ENCODE measurements at regions not wholly inside any gene's neighbourhood (a gene's known extent, or its start where the extent isn't known, plus 50 kb on each side); places are given as distances from the start of the nearest gene placed in this dataset.
A peak's percentile ranks its signal among the peaks of the same experiment; 100 is the strongest.
"Not testable (repeated sequence)": the region's sequence is repeated elsewhere in the genome, so short reads cannot be mapped to it uniquely, and the experiment has no call there.

DNA sequence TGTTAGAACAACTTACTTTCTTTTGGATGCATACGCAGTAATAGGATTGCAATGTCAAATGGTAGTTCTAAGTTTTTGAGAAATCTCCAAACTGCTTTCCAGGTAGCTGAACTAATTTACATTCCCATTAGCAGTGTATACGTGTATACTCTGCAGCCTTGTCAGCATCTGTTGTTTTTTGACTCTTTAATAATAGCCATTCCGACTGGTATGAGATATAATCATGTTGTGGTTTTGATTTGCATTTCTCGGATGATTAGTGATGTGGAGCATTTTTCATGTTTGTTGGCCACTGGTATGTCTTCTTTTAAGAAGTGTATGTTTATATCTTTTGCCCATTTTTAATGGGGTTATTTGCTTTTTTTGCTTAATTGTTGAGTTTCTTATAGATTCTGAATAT is 76.9 kb upstream of the HNRNPA1L2 start:
- not testable (repeated sequence) for DNase-seq

DNA sequence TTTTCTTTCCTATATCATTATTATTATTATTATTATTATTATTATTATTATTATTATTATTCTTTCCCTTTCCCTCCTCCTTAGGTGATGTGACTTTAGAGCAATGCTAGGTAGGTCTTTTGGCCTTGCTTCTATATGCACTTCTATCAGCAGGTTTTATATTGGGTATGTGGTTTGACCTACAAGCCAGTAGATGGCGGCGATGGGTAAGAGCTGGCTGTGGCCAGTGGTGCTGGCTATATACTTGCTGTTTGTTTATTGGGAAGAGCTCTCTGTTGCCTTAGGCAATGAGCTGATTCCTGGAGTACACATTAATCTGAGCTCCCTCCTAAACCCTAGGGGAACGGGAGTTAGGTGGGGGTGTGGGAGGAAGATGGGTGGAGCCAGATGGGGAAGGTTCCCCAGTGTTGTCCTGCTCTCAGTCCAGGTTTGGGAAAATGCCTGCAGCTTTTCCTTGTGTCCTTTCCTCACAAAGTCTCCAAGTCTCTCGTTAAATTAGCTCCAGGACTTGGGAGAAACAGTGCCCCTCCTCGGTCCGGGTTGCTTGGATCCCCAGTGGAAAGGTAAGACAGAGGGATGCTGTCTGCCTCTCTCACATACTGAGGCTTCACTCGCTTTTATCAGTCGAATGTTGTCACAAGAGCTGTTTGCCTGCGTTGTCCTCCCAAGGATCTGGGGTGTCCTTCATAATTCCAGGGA is 72.2 kb upstream of the HNRNPA1L2 start:
- peak in 5 of 14 donors; percentile 0 to 27 (median 5) for DNase-seq

GRCh38 chr13:52571163-52571562 is 71.1 kb upstream of the HNRNPA1L2 start:
- DNase-seq: not testable (repeated sequence)

GRCh38 chr13:52582962-52583361 is 59.3 kb upstream of the HNRNPA1L2 start:
- DNase-seq: not testable (repeated sequence)

Measured in C1 segment of cervical spinal cord (tissue), 14 donors.